ENCODE measurements at regions not wholly inside any gene's neighbourhood (a gene's known extent, or its start where the extent isn't known, plus 50 kb on each side); places are given as distances from the start of the nearest gene placed in this dataset.

- TF ChIP-seq JUN (IDR thresholded peaks at IDR 0.05; ENCODE audit: low read depth, low read length) (no peak), CTCF (IDR thresholded peaks at IDR 0.05; ENCODE audit: control extremely low read depth in 1 of 3, insufficient read depth in 1 of 3, low read depth in 1 of 3, low read length in 3 of 3) (no peak), TAF1 (IDR thresholded peaks at IDR 0.05; ENCODE audit: low read depth, low read length) (no peak), TBP (IDR thresholded peaks at IDR 0.05; ENCODE audit: low read depth, low read length) (no peak), CBX8 (IDR thresholded peaks at IDR 0.05; ENCODE audit: borderline replicate concordance, low read depth, low read length) (no peak), POLR2AphosphoS5 (IDR thresholded peaks at IDR 0.05; ENCODE audit: low read depth, low read length) (no peak), CREB1 (IDR thresholded peaks at IDR 0.05) (no peak)
These were observed 291.7 kb upstream of the CNTN3 start for GRCh38 chr3:74906181-74906580.
